Activated B cell treated with CpG ODN at 0.5 μM for 24 hours (primary cell): ENCODE measurements at regions not wholly inside any gene's neighbourhood (a gene's known extent, or its start where the extent isn't known, plus 50 kb on each side); places are given as distances from the start of the nearest gene placed in this dataset.

Source experiments
- ATAC-seq: fragments of 200-7000 bp; cut with Tn5 transposase; one replicate; pipeline ENCODE4 v1.10.0; 2021; ENCODE audit warnings: low read depth, mild to moderate bottlenecking, moderate library complexity
- CTCF ChIA-PET: fragments of 350-600 bp; sonication (Branson Sonifier 250); formaldehyde crosslinking; loops from one replicate; lab custom pipeline; 2021; ENCODE audit warnings: antibody characterized with exemption; lab: Charles Lee
- POLR2A ChIA-PET: fragments of 350-600 bp; sonication (Branson Sonifier 250); formaldehyde crosslinking; loops from one replicate; lab custom pipeline; 2021; ENCODE audit warnings: antibody characterized with exemption; lab: Charles Lee
- DNase-seq: peaks from one replicate; pipeline ENCODE4 v3.0.0; 2022
- H3K27ac Mint-ChIP-seq: one replicate; pipeline ENCODE4 v1.8.0; 2020; ENCODE audit warnings: mixed read lengths
- H3K27me3 Mint-ChIP-seq: one replicate; pipeline ENCODE4 v1.8.0; 2021; ENCODE audit warnings: mixed read lengths
- H3K36me3 Mint-ChIP-seq: one replicate; pipeline ENCODE4 v1.8.0; 2021; ENCODE audit warnings: low read depth, mixed read lengths
- H3K4me1 Mint-ChIP-seq: one replicate; pipeline ENCODE4 v1.8.0; 2021; ENCODE audit warnings: mixed read lengths
- H3K4me3 Mint-ChIP-seq: one replicate; pipeline ENCODE4 v1.8.0; 2020; ENCODE audit warnings: mild to moderate bottlenecking, mixed read lengths
- H3K9me3 Mint-ChIP-seq: one replicate; pipeline ENCODE4 v1.8.0; 2020; ENCODE audit warnings: mixed read lengths
- intact Hi-C: fragments of 100-400 bp; cut with micrococcal nuclease; formaldehyde crosslinking; loops from one replicate; pipeline ENCODE4 v1.15.1; 2024
- TF ChIP-seq, protein P1 (sequence below): fragments of 200-600 bp; IDR thresholded peaks from one replicate; pipeline ENCODE4 v1.8.0; 2022; ENCODE audit warnings: antibody characterized with exemption, mild to moderate bottlenecking

DNA sequence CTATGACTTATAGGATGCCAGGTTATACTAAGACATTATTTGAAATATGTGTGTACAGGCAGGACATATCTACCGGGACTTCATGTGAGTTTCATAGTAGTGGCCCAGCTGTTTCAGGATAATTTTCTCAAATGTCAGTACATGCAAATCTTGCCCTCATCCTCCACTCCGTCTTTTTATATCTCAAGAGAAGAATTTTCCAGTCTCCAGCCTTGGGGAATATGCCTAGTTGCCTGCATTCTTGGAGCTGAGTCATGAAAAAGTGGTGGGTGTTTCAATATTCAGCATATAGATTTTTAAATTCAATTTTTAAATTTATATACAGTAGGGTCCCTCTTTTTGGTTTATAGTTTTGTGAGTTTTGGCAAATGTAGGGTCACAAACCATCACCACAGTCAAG, 236.7 kb downstream of the OTUD1 start:
- Mint-ChIP-seq H3K27ac (no peak overlapping the region), H3K36me3 (no peaks in the 10 kb centered on the region), H3K27me3 (peaks cover 10% of the 10 kb centered on the region), H3K9me3 (peaks cover 3% of the 10 kb centered on the region), H3K4me3 (no peak overlapping the region), H3K4me1 (no peaks in the 10 kb centered on the region)
- DNase-seq (no peak), ATAC-seq (no peak)
- ChIA-PET POLR2A (no interaction called here), CTCF (no interaction called here)
- TF ChIP-seq, protein P1, sequence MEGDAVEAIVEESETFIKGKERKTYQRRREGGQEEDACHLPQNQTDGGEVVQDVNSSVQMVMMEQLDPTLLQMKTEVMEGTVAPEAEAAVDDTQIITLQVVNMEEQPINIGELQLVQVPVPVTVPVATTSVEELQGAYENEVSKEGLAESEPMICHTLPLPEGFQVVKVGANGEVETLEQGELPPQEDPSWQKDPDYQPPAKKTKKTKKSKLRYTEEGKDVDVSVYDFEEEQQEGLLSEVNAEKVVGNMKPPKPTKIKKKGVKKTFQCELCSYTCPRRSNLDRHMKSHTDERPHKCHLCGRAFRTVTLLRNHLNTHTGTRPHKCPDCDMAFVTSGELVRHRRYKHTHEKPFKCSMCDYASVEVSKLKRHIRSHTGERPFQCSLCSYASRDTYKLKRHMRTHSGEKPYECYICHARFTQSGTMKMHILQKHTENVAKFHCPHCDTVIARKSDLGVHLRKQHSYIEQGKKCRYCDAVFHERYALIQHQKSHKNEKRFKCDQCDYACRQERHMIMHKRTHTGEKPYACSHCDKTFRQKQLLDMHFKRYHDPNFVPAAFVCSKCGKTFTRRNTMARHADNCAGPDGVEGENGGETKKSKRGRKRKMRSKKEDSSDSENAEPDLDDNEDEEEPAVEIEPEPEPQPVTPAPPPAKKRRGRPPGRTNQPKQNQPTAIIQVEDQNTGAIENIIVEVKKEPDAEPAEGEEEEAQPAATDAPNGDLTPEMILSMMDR = no peak
- intact Hi-C loops = no loop called here

DNA sequence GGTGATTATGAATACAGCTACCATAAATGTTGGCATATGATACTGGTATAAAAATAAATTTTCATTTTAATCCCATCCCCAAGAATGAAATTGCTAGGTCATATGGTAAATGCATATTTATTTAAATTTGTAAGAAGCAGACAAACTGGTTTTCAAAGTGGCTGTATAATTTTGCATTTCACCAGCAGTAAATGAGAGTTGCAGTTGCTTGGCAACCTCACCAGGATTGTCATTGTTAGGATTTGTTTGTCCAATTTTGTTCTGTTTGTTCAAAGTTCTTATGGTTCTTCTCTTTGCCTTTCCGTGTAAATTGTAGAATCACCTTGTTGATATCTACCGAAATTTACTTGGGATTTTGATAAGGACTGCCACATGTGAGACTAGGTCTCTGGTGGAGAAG, 237.4 kb downstream of the OTUD1 start:
- Mint-ChIP-seq H3K9me3 (peaks cover 3% of the 10 kb centered on the region), H3K4me3 (no peak overlapping the region), H3K36me3 (no peaks in the 10 kb centered on the region), H3K27ac (no peak overlapping the region), H3K4me1 (no peaks in the 10 kb centered on the region), H3K27me3 (peaks cover 10% of the 10 kb centered on the region)
- DNase-seq = no peak
- ChIA-PET POLR2A (no interaction called here), CTCF (no interaction called here)
- intact Hi-C loops = no loop called here
- ATAC-seq = no peak
- TF ChIP-seq, protein P1 = no peak

DNA sequence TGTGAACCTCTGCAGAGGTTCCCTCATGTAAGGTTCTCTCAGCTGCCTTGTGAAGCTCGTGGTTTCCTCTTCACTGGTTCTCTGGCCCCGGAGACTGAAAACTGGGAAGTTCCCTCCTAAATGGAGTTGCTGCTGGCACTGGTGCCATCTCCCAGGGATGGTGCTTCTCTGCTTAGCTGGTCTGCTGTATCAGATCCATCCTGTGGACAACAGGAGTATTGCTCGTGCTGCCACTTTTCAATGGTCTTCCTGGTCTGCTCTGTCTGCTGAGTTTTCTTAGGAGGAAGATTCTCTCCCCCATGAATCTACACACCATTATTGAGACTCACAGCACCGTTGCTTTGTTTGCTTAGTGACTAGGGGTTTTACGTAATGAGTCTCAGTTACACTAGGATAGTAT, 247.8 kb downstream of the OTUD1 start:
- no peak overlapping the region for H3K4me3 Mint-ChIP-seq
- DNase-seq = no peak
- CTCF ChIA-PET = no interaction called here
- no peak for ATAC-seq
- intact Hi-C loops = no loop called here
- TF ChIP-seq, protein P1 = no peak
- H3K27ac Mint-ChIP-seq = no peak overlapping the region
- H3K9me3 Mint-ChIP-seq = peaks cover 5% of the 10 kb centered on the region
- H3K27me3 Mint-ChIP-seq = peaks cover 11% of the 10 kb centered on the region
- POLR2A ChIA-PET = no interaction called here
- H3K36me3 Mint-ChIP-seq = no peaks in the 10 kb centered on the region
- H3K4me1 Mint-ChIP-seq = no peaks in the 10 kb centered on the region

DNA sequence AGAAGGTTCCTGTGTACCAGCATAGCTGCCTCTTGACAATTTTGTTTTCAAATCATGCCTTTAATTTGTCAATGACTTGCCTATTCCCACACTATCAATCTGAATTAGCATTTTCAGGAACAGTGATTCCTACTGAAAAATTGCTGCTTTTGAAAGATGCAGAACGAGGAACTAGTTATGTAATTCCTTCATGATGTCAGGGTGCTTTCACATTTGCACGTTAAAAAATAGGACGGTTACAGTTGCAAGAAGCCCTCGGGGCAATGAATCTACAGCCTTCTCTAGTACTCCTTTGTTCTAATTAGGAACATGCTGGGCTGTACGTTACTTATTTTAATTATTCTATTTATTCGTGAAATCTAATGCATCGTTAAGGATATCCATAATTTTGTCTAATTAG, 253.9 kb downstream of the OTUD1 start:
- no peaks in the 10 kb centered on the region for H3K36me3 Mint-ChIP-seq
- H3K9me3 Mint-ChIP-seq = no peaks in the 10 kb centered on the region
- intact Hi-C loops = no loop called here
- H3K4me3 Mint-ChIP-seq = no peak overlapping the region
- peaks cover 50% of the 10 kb centered on the region for H3K27me3 Mint-ChIP-seq
- TF ChIP-seq, protein P1 = no peak
- peaks cover 4% of the 10 kb centered on the region for H3K4me1 Mint-ChIP-seq
- H3K27ac Mint-ChIP-seq = no peak overlapping the region
- ChIA-PET POLR2A (no interaction called here), CTCF (interaction anchor here (1.0 kb wide), 1 partner anchor 11 kb away, joined by 3 read pairs; no protein-coding TSS in a partner anchor)
- DNase-seq (no peak), ATAC-seq (no peak)

DNA sequence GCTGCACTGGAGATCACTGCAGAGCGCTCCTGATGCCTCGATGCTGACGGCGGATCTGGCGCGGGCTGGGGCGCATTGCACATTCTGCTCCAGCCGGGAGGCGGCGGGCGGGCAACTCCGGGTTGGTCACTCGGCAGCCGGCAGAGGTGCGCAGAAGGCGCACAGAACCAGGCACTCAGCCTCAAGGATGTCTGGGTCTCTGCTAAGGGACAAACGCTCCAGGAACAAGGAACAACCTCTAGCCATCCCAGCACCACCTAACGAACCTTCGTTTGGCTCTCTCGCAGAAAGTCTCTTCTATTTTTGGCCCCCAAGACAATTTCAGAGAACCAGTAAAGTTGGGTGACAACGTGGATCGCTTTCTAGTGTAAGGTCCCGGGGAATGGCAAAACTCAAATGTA, 254.6 kb downstream of the OTUD1 start:
- TF ChIP-seq, protein P1 = no peak
- CTCF ChIA-PET = interaction anchor here (1.0 kb wide), 1 partner anchor 10 kb away, joined by 3 read pairs; no protein-coding TSS in a partner anchor
- DNase-seq (no peak), ATAC-seq (no peak)
- Mint-ChIP-seq H3K9me3 (no peaks in the 10 kb centered on the region), H3K4me3 (no peak overlapping the region), H3K4me1 (peaks cover 4% of the 10 kb centered on the region), H3K36me3 (no peaks in the 10 kb centered on the region), H3K27ac (no peak overlapping the region), H3K27me3 (peaks cover 44% of the 10 kb centered on the region)
- intact Hi-C loops = no loop called here
- POLR2A ChIA-PET = no interaction called here
